ENCODE measurements at regions not wholly inside any gene's neighbourhood (a gene's known extent, or its start where the extent isn't known, plus 50 kb on each side); places are given as distances from the start of the nearest gene placed in this dataset.

DNA sequence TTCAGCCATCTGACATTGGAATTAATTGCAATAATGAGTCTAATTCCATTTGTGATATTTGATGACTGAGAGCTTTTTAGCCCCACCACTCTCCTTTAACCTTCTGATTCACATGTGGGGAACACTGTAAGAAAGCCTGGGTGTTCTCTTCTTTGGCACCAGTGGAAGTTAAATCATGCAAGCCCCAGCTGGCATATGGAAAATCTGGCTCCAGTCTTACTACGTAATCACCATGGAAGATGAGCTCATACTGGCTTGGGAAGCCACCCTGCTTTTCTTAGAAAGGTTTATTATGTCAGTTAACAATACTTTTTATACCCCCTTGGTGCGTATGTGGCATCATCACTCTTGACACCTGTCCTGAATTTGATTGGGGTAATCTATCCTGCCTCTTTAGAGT is 479.3 kb downstream of the SLC16A7 start:
- TF ChIP-seq, protein P1, sequence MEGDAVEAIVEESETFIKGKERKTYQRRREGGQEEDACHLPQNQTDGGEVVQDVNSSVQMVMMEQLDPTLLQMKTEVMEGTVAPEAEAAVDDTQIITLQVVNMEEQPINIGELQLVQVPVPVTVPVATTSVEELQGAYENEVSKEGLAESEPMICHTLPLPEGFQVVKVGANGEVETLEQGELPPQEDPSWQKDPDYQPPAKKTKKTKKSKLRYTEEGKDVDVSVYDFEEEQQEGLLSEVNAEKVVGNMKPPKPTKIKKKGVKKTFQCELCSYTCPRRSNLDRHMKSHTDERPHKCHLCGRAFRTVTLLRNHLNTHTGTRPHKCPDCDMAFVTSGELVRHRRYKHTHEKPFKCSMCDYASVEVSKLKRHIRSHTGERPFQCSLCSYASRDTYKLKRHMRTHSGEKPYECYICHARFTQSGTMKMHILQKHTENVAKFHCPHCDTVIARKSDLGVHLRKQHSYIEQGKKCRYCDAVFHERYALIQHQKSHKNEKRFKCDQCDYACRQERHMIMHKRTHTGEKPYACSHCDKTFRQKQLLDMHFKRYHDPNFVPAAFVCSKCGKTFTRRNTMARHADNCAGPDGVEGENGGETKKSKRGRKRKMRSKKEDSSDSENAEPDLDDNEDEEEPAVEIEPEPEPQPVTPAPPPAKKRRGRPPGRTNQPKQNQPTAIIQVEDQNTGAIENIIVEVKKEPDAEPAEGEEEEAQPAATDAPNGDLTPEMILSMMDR (IDR thresholded peaks at IDR 0.05) = no peak
- no peak for TF ChIP-seq POLR2A (IDR thresholded peaks at IDR 0.05)

All from right lobe of liver (tissue), 4 donors.